Choroid plexus epithelial cell (primary cell): ENCODE measurements at regions not wholly inside any gene's neighbourhood (a gene's known extent, or its start where the extent isn't known, plus 50 kb on each side); places are given as distances from the start of the nearest gene placed in this dataset.

Source experiments
- DNase-seq: peaks from one replicate; pipeline ENCODE4 v3.0.0-alpha.2; 2010; ENCODE audit warnings: low read depth
- H3K4me3 ChIP-seq: 2 replicates; pipeline ENCODE4 v1.5.1; 2011; ENCODE audit warnings: low read depth, mild to moderate bottlenecking, control low read depth, low read length, moderate library complexity
- CTCF ChIP-seq: conservative IDR thresholded peaks from 2 replicates; pipeline ENCODE4 v1.5.1; 2011; ENCODE audit warnings: low read depth, mild to moderate bottlenecking, control low read depth, inconsistent platforms, low read length, moderate library complexity

GRCh38 chr11:70720281-70720680 is 322.0 kb downstream of the CTTN start:
- DNase-seq, result no peak
- H3K4me3 ChIP-seq, result no peak overlapping the region
- no peak for TF ChIP-seq CTCF

- no peak for DNase-seq
- TF ChIP-seq CTCF, result no peak
- no peak overlapping the region for H3K4me3 ChIP-seq
Measured at GRCh38 chr11:70721006-70721405, 322.7 kb downstream of the CTTN start.

- no peak for TF ChIP-seq CTCF
- no peak for DNase-seq
- no peak overlapping the region for H3K4me3 ChIP-seq
Measured at GRCh38 chr11:70725278-70725677, 326.9 kb downstream of the CTTN start.

- no peak overlapping the region for H3K4me3 ChIP-seq
- DNase-seq, result no peak
- TF ChIP-seq CTCF, result no peak
Measured at GRCh38 chr11:70725739-70726138, 327.4 kb downstream of the CTTN start.

- no peak for TF ChIP-seq CTCF
- H3K4me3 ChIP-seq, result no peak overlapping the region
- no peak for DNase-seq
Measured at GRCh38 chr11:70727021-70727420, 328.7 kb downstream of the CTTN start.

GRCh38 chr11:70727899-70728620 is 329.7 kb downstream of the CTTN start:
- TF ChIP-seq CTCF, result no peak
- DNase-seq, result no peak

GRCh38 chr11:70729949-70730348 is 331.6 kb downstream of the CTTN start:
- H3K4me3 ChIP-seq, result no peak overlapping the region
- TF ChIP-seq CTCF, result no peak
- no peak for DNase-seq

More at GRCh38 chr11:70727899-70728620, 329.7 kb downstream of the CTTN start:
- H3K4me3 ChIP-seq, result no peak overlapping the region
